ENCODE measurements at regions not wholly inside any gene's neighbourhood (a gene's known extent, or its start where the extent isn't known, plus 50 kb on each side); places are given as distances from the start of the nearest gene placed in this dataset.

DNA sequence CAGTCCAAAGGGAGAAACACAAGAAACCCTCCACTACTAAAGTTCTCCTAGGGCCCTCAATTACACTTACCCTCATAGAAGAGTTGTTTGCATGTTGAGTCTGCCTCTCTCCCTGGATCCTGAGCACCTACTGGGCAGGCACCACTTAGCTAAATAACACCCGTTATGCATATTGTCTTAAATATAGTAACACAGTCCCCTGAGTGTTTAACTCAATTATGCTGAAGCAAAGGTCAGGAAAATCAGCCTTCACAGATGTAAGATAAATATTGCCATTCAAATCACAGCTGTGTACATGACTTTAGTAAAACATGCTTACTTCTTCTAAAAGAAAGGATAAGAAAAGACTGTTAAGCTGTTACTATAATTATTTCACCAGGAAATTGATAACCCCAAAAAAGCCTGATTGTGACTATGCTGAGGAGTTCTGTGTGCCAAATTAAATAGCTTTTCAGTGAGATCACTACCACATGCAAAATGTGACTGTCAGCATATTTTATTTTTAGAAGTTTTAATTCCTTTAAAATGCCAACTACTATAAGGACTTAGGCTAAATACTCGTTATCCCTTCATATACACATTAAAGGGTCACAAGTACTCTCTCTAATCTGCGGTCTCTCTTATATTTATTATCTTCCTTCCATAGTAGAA is 733.9 kb upstream of the PHF14 start:
- intact Hi-C loops (cut with DNase I): no loop called here
- peak; percentile 27 for DNase-seq (ENCODE audit: missing footprints)
- ATAC-seq: peak; percentile 83

DNA sequence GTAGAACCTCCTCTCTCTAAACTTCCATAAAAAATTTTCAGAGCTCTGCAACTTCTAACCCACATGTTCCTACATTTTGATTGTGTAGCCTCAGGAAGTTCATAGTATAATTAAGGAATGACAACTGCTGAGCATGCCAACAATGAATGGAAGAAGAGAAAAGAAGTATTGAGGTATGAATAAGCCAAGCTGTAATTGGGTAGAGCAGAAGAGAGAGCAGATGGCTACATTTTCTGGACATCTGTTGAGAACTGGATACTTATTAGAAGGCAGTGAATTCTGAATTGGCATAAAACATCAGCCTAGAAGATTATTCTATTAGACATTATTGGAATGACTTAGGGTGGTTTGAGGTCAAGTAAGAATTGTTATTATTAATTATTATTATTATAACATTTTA is 728.3 kb upstream of the PHF14 start:
- ATAC-seq (no peak), DNase-seq (ENCODE audit: missing footprints) (no peak)
- intact Hi-C loops (cut with DNase I): no loop called here

- intact Hi-C loops (cut with DNase I): no loop called here
- DNase-seq (ENCODE audit: missing footprints) (no peak), ATAC-seq (no peak)
Observed at GRCh38 chr7:10257438-10257837, 716.2 kb upstream of the PHF14 start.

GRCh38 chr7:10266976-10267375 is 706.7 kb upstream of the PHF14 start:
- DNase-seq (ENCODE audit: missing footprints) (no peak), ATAC-seq (no peak)
- intact Hi-C loops (cut with DNase I): no loop called here

DNA sequence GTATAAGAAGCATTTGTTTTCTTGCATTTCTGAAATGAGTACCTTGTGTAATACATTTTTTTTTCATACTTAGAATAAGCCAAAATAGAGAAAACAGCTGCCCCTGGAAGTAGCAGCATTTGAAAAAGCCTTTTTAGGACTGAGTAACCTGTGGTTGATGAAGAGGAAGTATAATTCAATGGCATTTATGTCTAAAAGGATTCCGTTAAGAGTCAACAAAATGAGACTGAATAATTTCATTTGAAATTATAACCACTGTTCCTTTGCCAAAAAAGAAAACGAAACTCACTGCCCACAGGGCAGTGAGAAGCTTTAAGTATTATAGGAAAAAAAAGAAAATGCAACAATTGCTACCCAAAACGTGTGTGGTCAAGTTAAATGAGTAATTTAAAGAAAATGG is 705.6 kb upstream of the PHF14 start:
- no peak for ATAC-seq
- intact Hi-C loops (cut with DNase I): no loop called here
- DNase-seq (ENCODE audit: missing footprints): no peak

- intact Hi-C loops (cut with DNase I): no loop called here
- DNase-seq (ENCODE audit: missing footprints) (no peak), ATAC-seq (no peak)
Observed at GRCh38 chr7:10282909-10283308, 690.8 kb upstream of the PHF14 start.

- ATAC-seq (no peak), DNase-seq (ENCODE audit: missing footprints) (no peak)
- intact Hi-C loops (cut with DNase I): no loop called here
Observed at GRCh38 chr7:10284001-10284400, 689.7 kb upstream of the PHF14 start.

- no peak for ATAC-seq
- intact Hi-C loops (cut with DNase I): no loop called here
- DNase-seq (ENCODE audit: missing footprints): no peak
Observed at GRCh38 chr7:10299384-10299783, 674.3 kb upstream of the PHF14 start.

DNA sequence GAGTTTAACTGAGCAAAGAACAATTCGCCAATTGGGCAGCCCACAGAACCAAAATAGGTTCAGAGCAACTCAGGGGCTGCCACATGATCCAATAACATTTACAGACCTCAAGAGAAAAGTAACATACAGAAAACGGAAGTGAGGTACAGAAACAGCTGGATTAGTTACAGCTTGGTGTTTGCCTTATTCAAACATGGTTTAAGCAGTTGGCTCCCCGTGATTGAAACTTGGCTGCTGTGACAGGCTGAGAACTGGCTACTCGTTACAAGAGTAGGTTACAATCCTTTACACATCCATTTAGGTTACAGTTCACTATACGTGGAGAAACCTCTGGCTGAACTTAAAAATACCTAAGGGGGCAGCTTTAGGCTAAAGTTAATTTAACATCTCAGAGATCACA is 673.1 kb upstream of the PHF14 start:
- ATAC-seq: no peak
- intact Hi-C loops (cut with DNase I): no loop called here
- no peak for DNase-seq (ENCODE audit: missing footprints)

DNA sequence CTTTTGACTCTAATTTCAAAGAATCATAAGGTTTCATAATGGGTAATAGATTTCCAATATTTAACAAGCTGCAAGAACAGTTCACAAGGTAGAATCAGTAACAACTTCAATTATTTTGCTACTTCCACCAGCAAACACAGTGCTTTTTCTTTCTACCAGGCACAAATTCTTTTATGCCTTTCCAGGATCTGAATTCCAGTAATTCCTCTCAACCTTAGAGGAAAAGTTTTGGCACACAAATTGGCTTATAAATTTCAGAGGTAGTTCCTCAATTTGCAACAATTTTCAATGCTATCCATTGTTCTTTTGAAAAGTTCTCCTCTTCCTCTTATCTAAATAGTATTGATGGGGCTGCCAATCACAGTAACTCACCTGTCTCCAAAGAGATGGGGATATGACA is 665.4 kb upstream of the PHF14 start:
- DNase-seq (ENCODE audit: missing footprints) (no peak), ATAC-seq (no peak)
- intact Hi-C loops (cut with DNase I): no loop called here

DNA sequence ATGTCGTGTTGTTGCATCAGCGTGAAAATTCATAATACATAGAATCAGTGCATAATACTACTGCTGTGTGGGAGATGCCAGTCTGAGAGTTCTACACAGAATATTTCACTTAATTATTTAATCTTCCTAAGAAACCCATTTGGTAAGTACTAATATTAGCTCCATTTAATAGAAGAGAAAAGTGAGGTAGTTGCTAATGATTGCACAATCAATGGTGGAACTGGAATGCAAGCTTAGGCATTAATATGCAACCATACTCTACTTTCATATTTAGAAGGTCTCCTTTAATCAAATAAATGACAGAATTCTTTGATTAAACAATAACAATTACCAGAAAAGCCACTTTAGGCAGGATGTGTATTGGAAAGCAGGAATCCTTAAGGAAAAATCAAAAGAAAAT is 660.7 kb upstream of the PHF14 start:
- ATAC-seq (no peak), DNase-seq (ENCODE audit: missing footprints) (no peak)
- intact Hi-C loops (cut with DNase I): no loop called here

GRCh38 chr7:10315881-10316280 is 657.8 kb upstream of the PHF14 start:
- ATAC-seq (no peak), DNase-seq (ENCODE audit: missing footprints) (no peak)
- intact Hi-C loops (cut with DNase I): no loop called here

GRCh38 chr7:10316488-10316887 is 657.2 kb upstream of the PHF14 start:
- ATAC-seq (no peak), DNase-seq (ENCODE audit: missing footprints) (no peak)
- intact Hi-C loops (cut with DNase I): no loop called here

- no peak for ATAC-seq
- DNase-seq (ENCODE audit: missing footprints): no peak
- intact Hi-C loops (cut with DNase I): no loop called here
Observed at GRCh38 chr7:10325395-10325794, 648.3 kb upstream of the PHF14 start.

- intact Hi-C loops (cut with DNase I): no loop called here
- no peak for DNase-seq (ENCODE audit: missing footprints)
- ATAC-seq: no peak
Observed at GRCh38 chr7:10343108-10343507, 630.6 kb upstream of the PHF14 start.

DNA sequence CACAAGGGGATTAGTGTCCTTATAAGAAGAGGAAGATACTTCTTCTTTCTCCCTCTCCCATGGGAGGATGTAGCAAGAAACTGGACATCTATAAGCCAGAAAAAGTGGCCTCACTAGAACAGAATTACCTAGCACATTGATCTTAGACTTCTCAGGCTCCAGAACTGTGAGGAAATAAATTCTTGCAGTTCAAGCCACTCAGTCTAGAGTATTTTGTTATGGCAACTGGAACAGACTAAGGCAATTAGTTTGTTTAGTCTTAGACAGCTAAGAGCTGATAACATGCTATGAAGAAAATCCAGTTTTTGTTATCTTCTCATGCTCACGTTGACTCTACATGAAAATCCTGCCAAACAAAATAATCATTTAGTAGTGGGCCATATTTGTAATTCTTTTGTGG is 627.6 kb upstream of the PHF14 start:
- ATAC-seq (no peak), DNase-seq (ENCODE audit: missing footprints) (no peak)
- intact Hi-C loops (cut with DNase I): no loop called here

DNA sequence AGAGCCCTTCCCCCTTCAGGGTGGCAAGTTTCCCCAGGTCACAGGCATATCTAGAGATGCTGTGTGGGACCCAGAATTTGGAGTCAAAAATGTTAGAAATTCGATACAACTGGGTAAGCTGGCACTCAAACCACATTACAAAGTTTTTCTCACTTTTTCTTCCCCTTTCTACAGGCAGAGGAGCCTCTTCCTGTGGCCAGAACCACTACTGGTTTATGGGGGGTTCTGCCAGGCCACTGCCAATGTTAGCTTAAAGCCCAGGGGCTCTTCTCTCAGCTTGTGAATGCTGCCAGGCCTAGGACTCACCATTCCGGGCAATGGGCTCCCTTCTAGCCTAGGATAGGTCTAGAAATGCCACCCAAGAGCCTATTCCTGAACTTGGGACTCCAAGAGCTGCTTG is 617.9 kb upstream of the PHF14 start:
- ATAC-seq: no peak
- DNase-seq (ENCODE audit: missing footprints): no peak
- intact Hi-C loops (cut with DNase I): no loop called here

DNA sequence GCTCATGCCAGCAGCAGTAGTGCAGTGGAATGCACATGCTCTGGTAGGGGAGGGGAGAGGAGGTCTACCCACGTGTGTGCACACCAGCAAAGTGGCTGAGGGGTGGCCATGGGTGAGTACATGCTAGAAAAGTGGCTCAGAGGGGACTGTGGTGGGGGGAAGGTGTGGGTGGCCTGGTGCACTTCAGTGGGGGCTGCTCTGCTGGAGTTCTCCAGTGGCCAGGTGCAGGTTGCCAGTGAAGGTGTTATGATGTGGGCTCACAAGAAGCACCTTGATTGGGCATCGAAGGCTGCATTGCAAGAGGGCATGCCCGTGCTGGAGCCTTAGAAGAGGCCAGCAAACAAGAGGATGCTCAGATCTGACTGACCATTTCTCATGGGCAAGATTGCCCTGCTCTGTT is 613.6 kb upstream of the PHF14 start:
- intact Hi-C loops (cut with DNase I): no loop called here
- no peak for ATAC-seq
- DNase-seq (ENCODE audit: missing footprints): no peak

- DNase-seq (ENCODE audit: missing footprints): no peak
- ATAC-seq: no peak
- intact Hi-C loops (cut with DNase I): no loop called here
Observed at GRCh38 chr7:10401793-10402192, 571.9 kb upstream of the PHF14 start.

GRCh38 chr7:10412422-10413019 is 561.2 kb upstream of the PHF14 start:
- intact Hi-C loops (cut with DNase I): loop anchor here (10.0 kb wide), 1 partner anchor 1998 kb away; no protein-coding TSS in a partner anchor
- DNase-seq (ENCODE audit: missing footprints) (no peak), ATAC-seq (no peak)

- no peak for ATAC-seq
- no peak for DNase-seq (ENCODE audit: missing footprints)
- intact Hi-C loops (cut with DNase I): loop anchor here (10.0 kb wide), 1 partner anchor 2004 kb away; no protein-coding TSS in a partner anchor
Observed at GRCh38 chr7:10418985-10419384, 554.7 kb upstream of the PHF14 start.
